ENCODE measurements at regions not wholly inside any gene's neighbourhood (a gene's known extent, or its start where the extent isn't known, plus 50 kb on each side); places are given as distances from the start of the nearest gene placed in this dataset.

DNA sequence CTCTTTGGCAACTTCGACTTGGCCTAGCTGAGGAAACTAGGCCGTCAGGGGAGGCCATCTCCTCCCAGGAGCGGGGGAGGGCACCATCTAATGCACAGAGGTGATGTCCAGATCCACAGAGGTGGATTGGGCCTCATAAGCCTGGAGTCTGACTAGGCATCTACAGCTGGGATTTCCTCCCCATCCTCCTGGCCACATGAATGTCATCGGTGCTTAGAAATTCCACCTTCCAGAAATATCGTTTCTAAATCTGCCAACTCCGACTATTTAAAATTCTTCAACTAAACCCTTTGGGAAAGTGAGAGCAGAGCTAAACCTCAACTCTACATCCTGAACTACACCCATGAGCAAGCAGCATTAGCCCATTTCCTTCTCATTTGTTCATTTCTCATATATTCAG lies 118.7 kb downstream of the WNT5A start:
- H3K27ac ChIP-seq, result no peak overlapping the region
- 67 to 80% (median 80%) methylated on average over 6 of the region's 6 CpGs for WGBS, 3 donors
- intact Hi-C loops (cut with DNase I), result no loop called here

DNA sequence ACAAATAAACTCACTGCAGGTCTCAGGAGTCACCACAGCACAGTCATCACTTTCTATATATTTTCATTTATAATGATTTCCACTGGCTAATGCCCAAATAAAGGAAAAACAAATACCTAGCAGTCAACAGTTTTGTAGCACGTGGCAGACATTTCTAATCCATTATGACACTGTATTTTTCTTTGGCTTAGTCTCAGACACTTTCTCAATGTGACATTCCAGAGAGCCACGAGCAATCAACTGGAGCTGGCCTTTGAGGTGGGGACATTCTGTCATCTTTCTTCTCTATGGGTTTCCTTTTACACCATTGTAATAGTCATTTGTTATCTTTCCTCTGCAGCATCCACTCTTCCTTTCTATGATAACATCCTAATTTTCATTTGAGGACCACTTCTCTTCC lies 119.7 kb downstream of the WNT5A start:
- intact Hi-C loops (cut with DNase I), result no loop called here
- no peak overlapping the region for H3K27ac ChIP-seq
- WGBS, 3 donors, result 18 to 32% (median 25%) methylated on average over 2 of the region's 2 CpGs
- DNase-seq (no peak), ATAC-seq (no peak)
- peaks cover 0 to 4% (median 3%) of the 10 kb centered on the region in 3 donors for H3K27me3 ChIP-seq (ENCODE audit: insufficient read depth in 3 of 3, low read length in 2 of 3)
- H3K4me1 ChIP-seq, result no peaks in the 10 kb centered on the region
- TF ChIP-seq, protein P1, sequence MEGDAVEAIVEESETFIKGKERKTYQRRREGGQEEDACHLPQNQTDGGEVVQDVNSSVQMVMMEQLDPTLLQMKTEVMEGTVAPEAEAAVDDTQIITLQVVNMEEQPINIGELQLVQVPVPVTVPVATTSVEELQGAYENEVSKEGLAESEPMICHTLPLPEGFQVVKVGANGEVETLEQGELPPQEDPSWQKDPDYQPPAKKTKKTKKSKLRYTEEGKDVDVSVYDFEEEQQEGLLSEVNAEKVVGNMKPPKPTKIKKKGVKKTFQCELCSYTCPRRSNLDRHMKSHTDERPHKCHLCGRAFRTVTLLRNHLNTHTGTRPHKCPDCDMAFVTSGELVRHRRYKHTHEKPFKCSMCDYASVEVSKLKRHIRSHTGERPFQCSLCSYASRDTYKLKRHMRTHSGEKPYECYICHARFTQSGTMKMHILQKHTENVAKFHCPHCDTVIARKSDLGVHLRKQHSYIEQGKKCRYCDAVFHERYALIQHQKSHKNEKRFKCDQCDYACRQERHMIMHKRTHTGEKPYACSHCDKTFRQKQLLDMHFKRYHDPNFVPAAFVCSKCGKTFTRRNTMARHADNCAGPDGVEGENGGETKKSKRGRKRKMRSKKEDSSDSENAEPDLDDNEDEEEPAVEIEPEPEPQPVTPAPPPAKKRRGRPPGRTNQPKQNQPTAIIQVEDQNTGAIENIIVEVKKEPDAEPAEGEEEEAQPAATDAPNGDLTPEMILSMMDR (IDR thresholded peaks at IDR 0.05), result no peak
- H3K4me3 ChIP-seq, result no peak overlapping the region
- no peaks in the 10 kb centered on the region for H3K9me3 ChIP-seq
- H3K36me3 ChIP-seq (ENCODE audit: insufficient read depth in 1 of 2, low read depth in 1 of 2), result no peaks in the 10 kb centered on the region

More for the DNA sequence above, 118.7 kb downstream of the WNT5A start:
- Histone ChIP-seq H3K9me3 (no peaks in the 10 kb centered on the region), H3K27me3 (ENCODE audit: insufficient read depth in 3 of 3, low read length in 2 of 3) (peaks cover 0 to 3% (median 0%) of the 10 kb centered on the region in 3 donors), H3K4me1 (no peaks in the 10 kb centered on the region), H3K36me3 (ENCODE audit: insufficient read depth in 1 of 2, low read depth in 1 of 2) (no peaks in the 10 kb centered on the region), H3K4me3 (no peak overlapping the region)
- TF ChIP-seq, protein P1 (IDR thresholded peaks at IDR 0.05), result no peak
- ATAC-seq, result no peak
- no peak for DNase-seq

DNA sequence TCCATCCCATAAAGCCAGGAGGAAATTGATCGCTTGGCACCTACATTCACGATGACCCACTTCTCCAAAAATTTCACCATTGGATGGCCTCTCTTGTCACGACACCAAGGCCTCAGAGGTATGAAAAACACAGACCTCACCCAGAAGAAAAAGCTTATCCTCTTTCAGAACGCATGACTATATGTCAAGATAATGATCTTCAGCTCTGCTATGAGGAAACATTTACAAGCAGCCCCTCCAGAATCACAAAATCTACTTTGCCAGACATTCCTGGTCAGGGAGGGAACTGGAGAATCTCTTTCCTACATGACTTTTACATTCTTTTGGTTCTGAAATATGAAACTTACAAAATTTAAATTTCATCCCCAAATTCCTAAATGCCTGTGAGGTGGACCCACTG lies 122.7 kb downstream of the WNT5A start:
- H3K27me3 ChIP-seq (ENCODE audit: insufficient read depth in 3 of 3, low read length in 2 of 3), result peaks cover 0 to 4% (median 3%) of the 10 kb centered on the region in 3 donors
- no peak for ATAC-seq

DNA sequence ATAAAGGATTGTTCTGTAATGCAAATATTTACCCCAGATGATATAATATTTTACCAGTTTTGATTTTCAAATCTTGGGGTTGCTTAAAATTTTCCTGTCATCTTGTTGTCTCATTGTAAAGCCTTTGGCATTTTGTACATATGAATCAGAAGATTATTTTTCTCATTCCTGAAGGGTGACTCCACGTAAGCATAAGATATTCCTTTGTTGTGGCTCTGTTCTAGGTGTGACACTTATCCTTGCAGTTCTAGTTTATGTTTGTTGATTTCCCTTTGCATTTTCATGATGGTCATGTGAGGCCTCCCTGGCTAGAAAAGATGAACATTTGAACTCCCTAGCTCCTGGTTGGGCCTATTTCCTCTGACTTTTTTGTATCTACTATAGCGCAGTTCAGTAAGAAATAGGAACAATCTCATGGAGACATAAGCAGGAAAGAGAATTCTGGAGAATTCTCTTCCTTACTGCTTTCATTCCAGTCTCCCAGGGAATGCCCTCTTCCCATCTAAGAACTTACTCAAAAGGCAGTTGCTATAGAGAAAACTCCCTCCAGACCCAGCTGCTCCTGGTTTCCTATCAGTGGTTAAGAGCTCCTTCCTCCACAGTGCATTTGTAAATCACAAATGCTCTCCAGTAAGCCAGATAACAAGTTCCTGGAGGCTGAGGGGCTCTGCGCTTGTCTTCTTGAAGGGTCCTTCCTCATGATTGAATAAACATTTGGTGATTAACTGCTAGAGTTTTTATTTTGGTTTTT lies 124.7 kb downstream of the WNT5A start:
- intact Hi-C loops (cut with DNase I), result no loop called here
- WGBS, 3 donors, result 91 to 92% (median 92%) methylated on average over 3 of the region's 3 CpGs
- H3K36me3 ChIP-seq (ENCODE audit: insufficient read depth in 1 of 2, low read depth in 1 of 2), result no peaks in the 10 kb centered on the region
- TF ChIP-seq, protein P1 (IDR thresholded peaks at IDR 0.05), result no peak
- no peak for DNase-seq
- no peak for ATAC-seq
- no peak overlapping the region for H3K27ac ChIP-seq
- peaks cover 0 to 4% (median 0%) of the 10 kb centered on the region in 3 donors for H3K27me3 ChIP-seq (ENCODE audit: insufficient read depth in 3 of 3, low read length in 2 of 3)
- no peaks in the 10 kb centered on the region for H3K4me1 ChIP-seq
- no peaks in the 10 kb centered on the region for H3K9me3 ChIP-seq
- H3K4me3 ChIP-seq, result no peak overlapping the region

More for the DNA sequence above, 122.7 kb downstream of the WNT5A start:
- Histone ChIP-seq H3K27ac (no peak overlapping the region), H3K9me3 (no peaks in the 10 kb centered on the region), H3K4me3 (no peak overlapping the region), H3K36me3 (ENCODE audit: insufficient read depth in 1 of 2, low read depth in 1 of 2) (no peaks in the 10 kb centered on the region), H3K4me1 (no peaks in the 10 kb centered on the region)
- 81 to 85% (median 84%) methylated on average over 4 of the region's 4 CpGs for WGBS, 3 donors
- TF ChIP-seq, protein P1 (IDR thresholded peaks at IDR 0.05), result no peak
- DNase-seq, result no peak
- intact Hi-C loops (cut with DNase I), result no loop called here

DNA sequence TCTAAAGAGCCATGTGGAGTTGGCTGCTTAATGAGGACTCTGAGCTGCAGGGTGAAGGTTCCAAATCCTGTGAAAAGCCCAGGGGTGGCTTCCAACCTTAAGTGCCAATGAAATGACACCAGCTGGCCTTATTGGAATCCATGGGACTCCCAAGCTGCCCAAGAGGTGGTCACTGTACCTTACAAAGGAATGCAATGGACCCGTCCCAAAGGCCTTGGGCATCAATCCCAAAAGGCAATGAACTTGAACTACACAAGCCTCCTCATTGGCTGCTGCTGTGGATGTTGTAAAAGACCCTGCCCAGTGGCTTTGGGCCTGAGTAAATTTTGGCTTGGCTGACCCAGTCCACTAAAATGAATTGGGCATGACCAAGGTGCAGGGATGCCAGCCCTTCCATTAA lies 129.3 kb downstream of the WNT5A start:
- intact Hi-C loops (cut with DNase I), result no loop called here
- Histone ChIP-seq H3K4me3 (no peak overlapping the region), H3K36me3 (ENCODE audit: insufficient read depth in 1 of 2, low read depth in 1 of 2) (no peaks in the 10 kb centered on the region), H3K27ac (no peak overlapping the region), H3K9me3 (no peaks in the 10 kb centered on the region), H3K4me1 (no peaks in the 10 kb centered on the region), H3K27me3 (ENCODE audit: insufficient read depth in 3 of 3, low read length in 2 of 3) (no peaks in the 10 kb centered on the region)
- DNase-seq (no peak), ATAC-seq (no peak)
- WGBS, 3 donors, result 43 to 48% (median 47%) methylated on average over 1 of the region's 1 CpG
- TF ChIP-seq, protein P1 (IDR thresholded peaks at IDR 0.05), result no peak
